ACC112 (cell line): ENCODE measurements at regions not wholly inside any gene's neighbourhood (a gene's known extent, or its start where the extent isn't known, plus 50 kb on each side); places are given as distances from the start of the nearest gene placed in this dataset.

Source experiments
- H2AFZ ChIP-seq: fragments of 200-600 bp; sonication (generic); one replicate; pipeline ENCODE4 v1.6.0; 2017; ENCODE audit warnings: antibody characterized with exemption, low read length; ENCODE audit not compliant: unreplicated experiment
- H3K27ac ChIP-seq: fragments of 200-600 bp; sonication (generic); 2 replicates; pipeline ENCODE4 v1.5.1; 2014; ENCODE audit warnings: low read depth, mild to moderate bottlenecking, antibody characterized with exemption, low read length, moderate library complexity
- H3K27me3 ChIP-seq: fragments of 200-600 bp; sonication (generic); 2 replicates; pipeline ENCODE4 v1.6.1; 2014; ENCODE audit warnings: mild to moderate bottlenecking, antibody characterized with exemption, low read length, moderate library complexity, mixed read lengths; ENCODE audit not compliant: insufficient read depth
- H3K36me3 ChIP-seq: fragments of 200-600 bp; sonication (generic); 2 replicates; pipeline ENCODE4 v1.6.1; 2016; ENCODE audit warnings: mild to moderate bottlenecking, antibody characterized with exemption, low read length, moderate library complexity, mixed read lengths; ENCODE audit not compliant: insufficient read depth
- H3K4me1 ChIP-seq: fragments of 200-600 bp; sonication (generic); one replicate; pipeline ENCODE4 v1.6.1; 2016; ENCODE audit warnings: low read length, mixed read lengths; ENCODE audit not compliant: insufficient read depth, unreplicated experiment, control insufficient read depth
- H3K4me3 ChIP-seq: fragments of 200-600 bp; sonication (generic); 2 replicates; pipeline ENCODE4 v1.5.1; 2014; ENCODE audit warnings: mild to moderate bottlenecking, low read depth, low read length
- H3K79me2 ChIP-seq: fragments of 200-600 bp; sonication (generic); one replicate; pipeline ENCODE4 v1.6.0; 2016; ENCODE audit warnings: low read length; ENCODE audit not compliant: control insufficient read depth, unreplicated experiment, insufficient read depth

- no peaks in the 10 kb centered on the region for H3K36me3 ChIP-seq
- H3K4me3 ChIP-seq: no peak overlapping the region
- no peak overlapping the region for H2AFZ ChIP-seq
- no peaks in the 10 kb centered on the region for H3K27me3 ChIP-seq
- no peaks in the 10 kb centered on the region for H3K79me2 ChIP-seq
- H3K4me1 ChIP-seq: no peaks in the 10 kb centered on the region
- no peak overlapping the region for H3K27ac ChIP-seq
These were observed 233.5 kb upstream of the B3GAT1 start for GRCh38 chr11:134645576-134645975.

GRCh38 chr11:134644476-134645456, 232.7 kb upstream of the B3GAT1 start:
- no peaks in the 10 kb centered on the region for H3K79me2 ChIP-seq
- H3K4me3 ChIP-seq: no peak overlapping the region
- no peaks in the 10 kb centered on the region for H3K36me3 ChIP-seq
- H2AFZ ChIP-seq: no peak overlapping the region
- no peak overlapping the region for H3K27ac ChIP-seq
- no peaks in the 10 kb centered on the region for H3K27me3 ChIP-seq
- H3K4me1 ChIP-seq: no peaks in the 10 kb centered on the region

GRCh38 chr11:134643115-134644012, 231.3 kb upstream of the B3GAT1 start:
- Histone ChIP-seq H3K36me3 (no peaks in the 10 kb centered on the region), H3K4me3 (no peak overlapping the region), H2AFZ (no peak overlapping the region), H3K27me3 (no peaks in the 10 kb centered on the region), H3K4me1 (no peaks in the 10 kb centered on the region), H3K79me2 (no peaks in the 10 kb centered on the region), H3K27ac (no peak overlapping the region)

- H3K4me3 ChIP-seq: no peak overlapping the region
- no peaks in the 10 kb centered on the region for H3K79me2 ChIP-seq
- H2AFZ ChIP-seq: no peak overlapping the region
- no peaks in the 10 kb centered on the region for H3K27me3 ChIP-seq
- H3K4me1 ChIP-seq: no peaks in the 10 kb centered on the region
- no peak overlapping the region for H3K27ac ChIP-seq
- H3K36me3 ChIP-seq: no peaks in the 10 kb centered on the region
These were observed 230.2 kb upstream of the B3GAT1 start for GRCh38 chr11:134642206-134642605.

GRCh38 chr11:134640971-134641968, 229.2 kb upstream of the B3GAT1 start:
- Histone ChIP-seq H3K27ac (no peak overlapping the region), H3K36me3 (no peaks in the 10 kb centered on the region), H3K4me1 (no peaks in the 10 kb centered on the region), H3K4me3 (no peak overlapping the region), H2AFZ (no peak overlapping the region), H3K79me2 (no peaks in the 10 kb centered on the region), H3K27me3 (no peaks in the 10 kb centered on the region)

GRCh38 chr11:134640536-134640935, 228.5 kb upstream of the B3GAT1 start:
- no peaks in the 10 kb centered on the region for H3K27me3 ChIP-seq
- H3K27ac ChIP-seq: no peak overlapping the region
- H2AFZ ChIP-seq: no peak overlapping the region
- H3K36me3 ChIP-seq: no peaks in the 10 kb centered on the region
- H3K4me3 ChIP-seq: no peak overlapping the region
- H3K4me1 ChIP-seq: no peaks in the 10 kb centered on the region
- H3K79me2 ChIP-seq: no peaks in the 10 kb centered on the region

- Histone ChIP-seq H3K4me3 (no peak overlapping the region), H3K4me1 (no peaks in the 10 kb centered on the region), H3K27ac (no peak overlapping the region), H3K36me3 (no peaks in the 10 kb centered on the region), H3K27me3 (no peaks in the 10 kb centered on the region), H3K79me2 (no peaks in the 10 kb centered on the region), H2AFZ (no peak overlapping the region)
These were observed 227.7 kb upstream of the B3GAT1 start for GRCh38 chr11:134639586-134640330.

GRCh38 chr11:134638796-134639430, 226.9 kb upstream of the B3GAT1 start:
- H3K27me3 ChIP-seq: no peaks in the 10 kb centered on the region
- no peak overlapping the region for H3K4me3 ChIP-seq
- no peaks in the 10 kb centered on the region for H3K36me3 ChIP-seq
- H3K79me2 ChIP-seq: no peaks in the 10 kb centered on the region
- H3K27ac ChIP-seq: no peak overlapping the region
- no peaks in the 10 kb centered on the region for H3K4me1 ChIP-seq
- no peak overlapping the region for H2AFZ ChIP-seq
